Right atrium auricular region (tissue), 2 donors: ENCODE measurements at regions not wholly inside any gene's neighbourhood (a gene's known extent, or its start where the extent isn't known, plus 50 kb on each side); places are given as distances from the start of the nearest gene placed in this dataset.
"Not testable (repeated sequence)": the region's sequence is repeated elsewhere in the genome, so short reads cannot be mapped to it uniquely, and the experiment has no call there.

ENCODE experiments used
- DNase-seq: peaks from one replicate; pipeline ENCODE4 v3.0.0-alpha.2; 2019; ENCODE audit warnings: low spot score
- H3K27ac ChIP-seq, 2 donors: fragments of 200-600 bp; sonication (generic); 1 replicate in 1 of 2; 2 replicates in 1 of 2; pipeline ENCODE4 v1.5.1; 2016 to 2019
- H3K27me3 ChIP-seq, 2 donors: fragments of 200-600 bp; sonication (generic); one replicate each; pipeline versions ENCODE4 v1.5.1 to v1.6.0; 2017 to 2019
- H3K36me3 ChIP-seq: fragments of 200-600 bp; sonication (generic); one replicate; pipeline ENCODE4 v1.5.1; 2016
- H3K4me1 ChIP-seq, 2 donors: fragments of 200-600 bp; sonication (generic); one replicate each; pipeline versions ENCODE4 v1.5.1 to v1.6.0; 2017 to 2019
- H3K4me3 ChIP-seq, 2 donors: fragments of 200-600 bp; sonication (generic); 1 replicate in 1 of 2; 2 replicates in 1 of 2; pipeline ENCODE4 v1.5.1; 2017 to 2019; ENCODE audit warnings: mild to moderate bottlenecking in 1 of 2, moderate library complexity in 1 of 2
- H3K9me3 ChIP-seq, 2 donors: fragments of 200-600 bp; sonication (generic); one replicate each; pipeline ENCODE4 v1.5.1; 2019
- TF ChIP-seq, protein P1 (sequence below), 2 donors: fragments of 200-600 bp; sonication (generic); IDR thresholded peaks; one replicate each; pipeline ENCODE4 v1.5.1; 2019; ENCODE audit warnings: antibody characterized with exemption in 2 of 2

GRCh38 chr2:144642856-144643255 lies 122.9 kb upstream of the ZEB2 start:
- Histone ChIP-seq H3K9me3 (no peaks in the 10 kb centered on the region), H3K4me1 (no peaks in the 10 kb centered on the region), H3K4me3 (no peak overlapping the region), H3K36me3 (no peaks in the 10 kb centered on the region), H3K27me3 (no peaks in the 10 kb centered on the region), H3K27ac (no peak overlapping the region)
- no peak for DNase-seq
- TF ChIP-seq, protein P1, sequence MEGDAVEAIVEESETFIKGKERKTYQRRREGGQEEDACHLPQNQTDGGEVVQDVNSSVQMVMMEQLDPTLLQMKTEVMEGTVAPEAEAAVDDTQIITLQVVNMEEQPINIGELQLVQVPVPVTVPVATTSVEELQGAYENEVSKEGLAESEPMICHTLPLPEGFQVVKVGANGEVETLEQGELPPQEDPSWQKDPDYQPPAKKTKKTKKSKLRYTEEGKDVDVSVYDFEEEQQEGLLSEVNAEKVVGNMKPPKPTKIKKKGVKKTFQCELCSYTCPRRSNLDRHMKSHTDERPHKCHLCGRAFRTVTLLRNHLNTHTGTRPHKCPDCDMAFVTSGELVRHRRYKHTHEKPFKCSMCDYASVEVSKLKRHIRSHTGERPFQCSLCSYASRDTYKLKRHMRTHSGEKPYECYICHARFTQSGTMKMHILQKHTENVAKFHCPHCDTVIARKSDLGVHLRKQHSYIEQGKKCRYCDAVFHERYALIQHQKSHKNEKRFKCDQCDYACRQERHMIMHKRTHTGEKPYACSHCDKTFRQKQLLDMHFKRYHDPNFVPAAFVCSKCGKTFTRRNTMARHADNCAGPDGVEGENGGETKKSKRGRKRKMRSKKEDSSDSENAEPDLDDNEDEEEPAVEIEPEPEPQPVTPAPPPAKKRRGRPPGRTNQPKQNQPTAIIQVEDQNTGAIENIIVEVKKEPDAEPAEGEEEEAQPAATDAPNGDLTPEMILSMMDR (IDR thresholded peaks at IDR 0.05), result no peak

- Histone ChIP-seq H3K4me1 (no peaks in the 10 kb centered on the region), H3K9me3 (no peaks in the 10 kb centered on the region), H3K36me3 (no peaks in the 10 kb centered on the region), H3K4me3 (no peak overlapping the region), H3K27me3 (no peaks in the 10 kb centered on the region), H3K27ac (no peak overlapping the region)
- TF ChIP-seq, protein P1 (IDR thresholded peaks at IDR 0.05), result no peak
- DNase-seq, result no peak
Observed at GRCh38 chr2:144642131-144642530, 122.2 kb upstream of the ZEB2 start.

DNA sequence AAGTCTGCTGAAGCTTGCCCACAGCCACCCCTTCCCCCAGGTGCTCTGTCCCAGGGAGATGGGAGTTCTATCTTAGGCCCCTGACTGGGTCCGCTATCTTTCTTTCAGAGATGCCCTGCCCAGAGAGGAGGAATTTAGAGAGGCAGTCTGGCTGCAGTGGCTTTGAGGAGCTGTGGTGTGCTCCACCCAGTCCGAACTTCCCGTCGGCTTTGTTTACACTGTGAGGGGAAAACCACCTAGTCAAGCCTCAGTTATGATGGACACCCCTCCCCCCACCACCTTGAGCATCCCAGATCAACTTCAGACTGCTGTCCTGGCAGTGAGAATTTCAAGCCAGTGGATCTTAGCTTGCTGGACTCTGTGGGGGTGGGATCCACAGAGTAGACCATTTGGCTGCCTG lies 118.3 kb upstream of the ZEB2 start:
- H3K27ac ChIP-seq, H3K27me3 ChIP-seq, H3K4me1 ChIP-seq, H3K4me3 ChIP-seq, DNase-seq, H3K36me3 ChIP-seq: not testable (repeated sequence)
- peaks cover 0 to 13% of the 10 kb centered on the region in 2 donors for H3K9me3 ChIP-seq

- H3K4me3 ChIP-seq, H3K36me3 ChIP-seq, H3K27me3 ChIP-seq, DNase-seq, H3K4me1 ChIP-seq, H3K27ac ChIP-seq: not testable (repeated sequence)
- H3K9me3 ChIP-seq, result peaks cover 0 to 13% of the 10 kb centered on the region in 2 donors
Observed at GRCh38 chr2:144636860-144637259, 116.9 kb upstream of the ZEB2 start.

DNA sequence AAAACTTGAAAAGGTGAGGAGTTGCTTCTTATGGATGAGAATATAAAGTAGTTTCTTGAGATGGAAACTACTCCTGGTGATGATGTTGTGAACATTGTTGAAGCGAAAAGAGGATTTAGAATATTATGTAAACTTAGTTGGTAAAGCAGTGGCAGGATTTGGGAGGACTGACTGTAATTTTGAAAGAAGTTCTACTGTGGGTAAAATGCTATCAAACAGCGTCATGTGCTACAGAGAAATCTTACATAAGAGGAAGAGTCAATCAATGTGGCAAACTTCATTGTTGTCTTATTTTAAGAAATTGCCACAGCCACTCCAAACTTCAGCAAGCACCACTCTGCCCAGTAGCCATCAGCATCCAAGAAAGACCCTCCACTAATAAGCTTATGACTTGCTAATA lies 112.9 kb upstream of the ZEB2 start:
- Histone ChIP-seq H3K27me3 (no peaks in the 10 kb centered on the region), H3K4me3 (no peak overlapping the region), H3K9me3 (peaks cover 0 to 13% of the 10 kb centered on the region in 2 donors), H3K4me1 (no peaks in the 10 kb centered on the region), H3K27ac (no peak overlapping the region), H3K36me3 (no peaks in the 10 kb centered on the region)
- TF ChIP-seq, protein P1 (IDR thresholded peaks at IDR 0.05), result no peak
- DNase-seq, result no peak

- Histone ChIP-seq H3K27ac (no peak overlapping the region), H3K4me1 (no peaks in the 10 kb centered on the region), H3K27me3 (no peaks in the 10 kb centered on the region), H3K36me3 (no peaks in the 10 kb centered on the region), H3K9me3 (peaks cover 0 to 9% of the 10 kb centered on the region in 2 donors), H3K4me3 (no peak overlapping the region)
- TF ChIP-seq, protein P1 (IDR thresholded peaks at IDR 0.05), result no peak
- DNase-seq, result no peak
Observed at GRCh38 chr2:144631636-144632035, 111.7 kb upstream of the ZEB2 start.

- H3K4me3 ChIP-seq, result no peak overlapping the region
- no peaks in the 10 kb centered on the region for H3K27me3 ChIP-seq
- H3K36me3 ChIP-seq, result no peaks in the 10 kb centered on the region
- no peaks in the 10 kb centered on the region for H3K4me1 ChIP-seq
- H3K27ac ChIP-seq, result no peak overlapping the region
- peaks cover 0 to 3% of the 10 kb centered on the region in 2 donors for H3K9me3 ChIP-seq
- TF ChIP-seq, protein P1 (IDR thresholded peaks at IDR 0.05), result no peak
- no peak for DNase-seq
Observed at GRCh38 chr2:144630459-144631215, 110.7 kb upstream of the ZEB2 start.
